ENCODE measurements at regions not wholly inside any gene's neighbourhood (a gene's known extent, or its start where the extent isn't known, plus 50 kb on each side); places are given as distances from the start of the nearest gene placed in this dataset.
"Not testable (repeated sequence)": the region's sequence is repeated elsewhere in the genome, so short reads cannot be mapped to it uniquely, and the experiment has no call there.

- no peak for DNase-seq
Observed at GRCh38 chr1:148309940-148310500, 157.9 kb upstream of the NBPF11 start.

GRCh38 chr1:148308832-148309458, 156.9 kb upstream of the NBPF11 start:
- no peak for DNase-seq

GRCh38 chr1:148307583-148308185, 155.6 kb upstream of the NBPF11 start:
- no peak for DNase-seq

GRCh38 chr1:148304935-148305334, 152.9 kb upstream of the NBPF11 start:
- not testable (repeated sequence) for DNase-seq

GRCh38 chr1:148302586-148303364, 150.7 kb upstream of the NBPF11 start:
- not testable (repeated sequence) for DNase-seq

- not testable (repeated sequence) for DNase-seq
Observed at GRCh38 chr1:148297852-148298251, 145.8 kb upstream of the NBPF11 start.

GRCh38 chr1:148296511-148296910, 144.4 kb upstream of the NBPF11 start:
- DNase-seq = no peak

GRCh38 chr1:148294116-148294807, 142.2 kb upstream of the NBPF11 start:
- DNase-seq = no peak

GRCh38 chr1:148293651-148294050, 141.6 kb upstream of the NBPF11 start:
- no peak for DNase-seq

GRCh38 chr1:148292915-148293314, 140.8 kb upstream of the NBPF11 start:
- no peak for DNase-seq

GRCh38 chr1:148290881-148291280, 138.8 kb upstream of the NBPF11 start:
- no peak for DNase-seq

- no peak for DNase-seq
Observed at GRCh38 chr1:148289647-148290046, 137.6 kb upstream of the NBPF11 start.

- DNase-seq = not testable (repeated sequence)
Observed at GRCh38 chr1:148285946-148286345, 133.9 kb upstream of the NBPF11 start.

GRCh38 chr1:148280831-148281572, 128.9 kb upstream of the NBPF11 start:
- DNase-seq = not testable (repeated sequence)

GRCh38 chr1:148279002-148279542, 127.0 kb upstream of the NBPF11 start:
- not testable (repeated sequence) for DNase-seq

GRCh38 chr1:148277865-148278279, 125.8 kb upstream of the NBPF11 start:
- DNase-seq = not testable (repeated sequence)

- not testable (repeated sequence) for DNase-seq
Observed at GRCh38 chr1:148267066-148267465, 115.0 kb upstream of the NBPF11 start.

- no peak for DNase-seq
Observed at GRCh38 chr1:148264374-148265276, 112.5 kb upstream of the NBPF11 start.

GRCh38 chr1:148263906-148264255, 111.8 kb upstream of the NBPF11 start:
- DNase-seq = no peak

- no peak for DNase-seq
Observed at GRCh38 chr1:148263128-148263905, 111.2 kb upstream of the NBPF11 start.
